Ascending aorta (tissue), 2 donors: ENCODE measurements at regions not wholly inside any gene's neighbourhood (a gene's known extent, or its start where the extent isn't known, plus 50 kb on each side); places are given as distances from the start of the nearest gene placed in this dataset.

ENCODE experiments used
- DNase-seq, 2 donors: peaks; one replicate each; pipeline ENCODE4 v3.0.0-alpha.2; 2019; ENCODE audit warnings: low spot score in 2 of 2
- H3K27ac ChIP-seq, 2 donors: fragments of 200-600 bp; sonication (generic); one replicate each; pipeline ENCODE4 v1.5.1; 2016 to 2017; ENCODE audit warnings: mild to moderate bottlenecking in 1 of 2
- H3K27me3 ChIP-seq: fragments of 200-600 bp; sonication (generic); one replicate; pipeline ENCODE4 v1.5.1; 2017
- H3K36me3 ChIP-seq, 2 donors: fragments of 200-600 bp; sonication (generic); one replicate each; pipeline ENCODE4 v1.5.1; 2016
- H3K4me1 ChIP-seq, 2 donors: fragments of 200-600 bp; sonication (generic); one replicate each; pipeline ENCODE4 v1.5.1; 2016 to 2017; ENCODE audit warnings: mild to moderate bottlenecking in 1 of 2
- H3K4me3 ChIP-seq, 2 donors: fragments of 200-600 bp; sonication (generic); one replicate each; pipeline ENCODE4 v1.5.1; 2016 to 2017; ENCODE audit warnings: mild to moderate bottlenecking in 1 of 2
- H3K9me3 ChIP-seq, 2 donors: fragments of 200-600 bp; sonication (generic); one replicate each; pipeline ENCODE4 v1.5.1; 2016
- intact Hi-C: fragments of 100-400 bp; cut with DNase I; formaldehyde crosslinking; loops from one replicate; pipeline ENCODE4 v1.15.1; 2023
- TF ChIP-seq, protein P1 (sequence below), 3 experiments: fragments of 200-600 bp in 2 of 3; fragments of 450-650 bp in 1 of 3; sonication (generic) in 2 of 3; IDR thresholded peaks; one replicate each; pipeline ENCODE4 v1.5.1; 2016 to 2019; ENCODE audit warnings: antibody characterized with exemption in 3 of 3, mild to moderate bottlenecking in 1 of 3, moderate library complexity in 1 of 3

DNA sequence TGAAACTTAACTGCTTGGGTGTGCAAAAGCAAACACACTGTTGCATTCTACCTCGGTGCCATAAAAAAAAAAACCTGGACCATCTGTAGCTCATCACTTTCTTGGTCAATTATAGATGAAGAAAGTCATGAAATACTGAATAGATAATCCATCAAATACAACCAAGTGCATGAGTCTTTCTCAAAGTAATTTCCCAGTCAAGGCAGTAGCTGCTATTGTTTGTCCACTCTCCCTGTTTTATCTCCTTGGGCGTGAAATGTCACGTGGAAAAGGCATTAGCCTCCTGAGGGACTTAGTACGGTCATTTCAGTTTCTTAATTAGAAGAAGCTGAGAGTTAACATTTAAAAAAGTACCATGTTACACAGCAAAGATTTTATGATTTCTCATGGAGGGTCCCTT is 1697.9 kb downstream of the PCDH9 start:
- intact Hi-C loops = no loop called here
- Histone ChIP-seq H3K27me3 (no peaks in the 10 kb centered on the region), H3K9me3 (no peaks in the 10 kb centered on the region), H3K36me3 (no peaks in the 10 kb centered on the region), H3K4me1 (no peaks in the 10 kb centered on the region), H3K4me3 (no peak overlapping the region), H3K27ac (no peak overlapping the region)
- TF ChIP-seq, protein P1, sequence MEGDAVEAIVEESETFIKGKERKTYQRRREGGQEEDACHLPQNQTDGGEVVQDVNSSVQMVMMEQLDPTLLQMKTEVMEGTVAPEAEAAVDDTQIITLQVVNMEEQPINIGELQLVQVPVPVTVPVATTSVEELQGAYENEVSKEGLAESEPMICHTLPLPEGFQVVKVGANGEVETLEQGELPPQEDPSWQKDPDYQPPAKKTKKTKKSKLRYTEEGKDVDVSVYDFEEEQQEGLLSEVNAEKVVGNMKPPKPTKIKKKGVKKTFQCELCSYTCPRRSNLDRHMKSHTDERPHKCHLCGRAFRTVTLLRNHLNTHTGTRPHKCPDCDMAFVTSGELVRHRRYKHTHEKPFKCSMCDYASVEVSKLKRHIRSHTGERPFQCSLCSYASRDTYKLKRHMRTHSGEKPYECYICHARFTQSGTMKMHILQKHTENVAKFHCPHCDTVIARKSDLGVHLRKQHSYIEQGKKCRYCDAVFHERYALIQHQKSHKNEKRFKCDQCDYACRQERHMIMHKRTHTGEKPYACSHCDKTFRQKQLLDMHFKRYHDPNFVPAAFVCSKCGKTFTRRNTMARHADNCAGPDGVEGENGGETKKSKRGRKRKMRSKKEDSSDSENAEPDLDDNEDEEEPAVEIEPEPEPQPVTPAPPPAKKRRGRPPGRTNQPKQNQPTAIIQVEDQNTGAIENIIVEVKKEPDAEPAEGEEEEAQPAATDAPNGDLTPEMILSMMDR (IDR thresholded peaks at IDR 0.05) = no peak
- DNase-seq = no peak

DNA sequence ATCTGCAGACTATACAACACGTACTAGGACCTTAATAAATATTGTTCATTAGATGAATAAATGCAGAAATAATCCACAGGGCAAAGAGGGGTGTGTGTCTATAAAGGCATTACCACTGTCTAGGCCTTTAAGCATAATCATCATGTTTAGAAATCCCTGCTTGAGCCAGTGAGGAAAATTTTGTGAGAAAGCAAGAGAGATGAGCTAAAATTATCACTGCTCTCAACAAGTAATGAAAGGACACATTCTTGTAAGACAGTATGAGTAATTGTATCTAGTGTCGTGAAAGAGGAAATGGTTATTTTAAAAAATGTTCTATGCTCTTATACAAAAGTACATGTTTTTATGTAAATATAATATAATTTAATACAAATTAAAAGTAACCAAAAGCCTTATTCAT is 1699.4 kb downstream of the PCDH9 start:
- intact Hi-C loops = no loop called here
- DNase-seq = no peak
- no peaks in the 10 kb centered on the region for H3K9me3 ChIP-seq
- no peaks in the 10 kb centered on the region for H3K4me1 ChIP-seq
- H3K36me3 ChIP-seq = no peaks in the 10 kb centered on the region
- H3K27ac ChIP-seq = no peak overlapping the region
- TF ChIP-seq, protein P1 (IDR thresholded peaks at IDR 0.05) = no peak
- no peak overlapping the region for H3K4me3 ChIP-seq
- no peaks in the 10 kb centered on the region for H3K27me3 ChIP-seq

DNA sequence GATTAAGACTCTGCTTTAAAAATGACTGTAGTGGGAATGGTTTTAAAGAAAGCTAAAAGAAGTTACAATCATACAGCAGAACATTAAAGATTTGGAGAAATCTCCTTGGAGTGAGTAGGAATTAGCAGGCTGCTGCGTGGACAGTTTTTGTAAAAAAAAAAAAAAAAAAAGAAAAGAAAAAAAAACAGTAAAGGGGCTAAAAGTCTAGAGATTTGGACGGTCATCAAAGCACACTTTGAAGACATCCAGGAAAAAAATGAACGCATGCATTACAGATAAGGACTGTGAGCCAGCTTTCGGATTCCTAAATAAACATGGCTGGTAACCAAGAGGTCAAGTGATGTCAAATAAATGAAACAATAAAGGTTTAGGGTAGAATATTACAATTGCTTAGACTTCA is 1700.6 kb downstream of the PCDH9 start:
- Histone ChIP-seq H3K9me3 (no peaks in the 10 kb centered on the region), H3K4me1 (no peaks in the 10 kb centered on the region), H3K36me3 (no peaks in the 10 kb centered on the region), H3K4me3 (no peak overlapping the region), H3K27ac (no peak overlapping the region), H3K27me3 (no peaks in the 10 kb centered on the region)
- no peak for DNase-seq
- TF ChIP-seq, protein P1 (IDR thresholded peaks at IDR 0.05) = no peak
- intact Hi-C loops = no loop called here

DNA sequence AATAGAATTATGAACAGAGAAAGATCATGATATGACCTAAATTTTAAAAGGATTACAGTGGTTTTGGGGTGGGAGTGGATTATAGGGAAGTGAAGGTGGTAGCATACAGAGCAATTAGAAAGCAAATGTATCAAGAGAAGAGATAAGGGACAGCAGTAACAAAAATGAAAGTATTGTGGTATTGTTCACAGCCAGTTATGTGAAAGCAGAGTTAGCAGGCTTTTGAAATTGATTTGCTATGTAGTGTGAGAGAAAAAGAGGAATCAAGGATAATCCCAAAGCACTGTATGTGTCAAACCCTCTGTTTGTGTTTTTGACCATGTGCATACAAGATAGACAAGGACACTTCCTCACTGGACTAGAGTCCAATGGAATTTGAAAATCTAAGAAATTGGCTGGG is 1721.4 kb downstream of the PCDH9 start:
- Histone ChIP-seq H3K27me3 (no peaks in the 10 kb centered on the region), H3K4me1 (no peaks in the 10 kb centered on the region), H3K9me3 (no peaks in the 10 kb centered on the region), H3K4me3 (no peak overlapping the region), H3K27ac (no peak overlapping the region), H3K36me3 (no peaks in the 10 kb centered on the region)
- TF ChIP-seq, protein P1 (IDR thresholded peaks at IDR 0.05) = no peak
- no peak for DNase-seq
- intact Hi-C loops = no loop called here

DNA sequence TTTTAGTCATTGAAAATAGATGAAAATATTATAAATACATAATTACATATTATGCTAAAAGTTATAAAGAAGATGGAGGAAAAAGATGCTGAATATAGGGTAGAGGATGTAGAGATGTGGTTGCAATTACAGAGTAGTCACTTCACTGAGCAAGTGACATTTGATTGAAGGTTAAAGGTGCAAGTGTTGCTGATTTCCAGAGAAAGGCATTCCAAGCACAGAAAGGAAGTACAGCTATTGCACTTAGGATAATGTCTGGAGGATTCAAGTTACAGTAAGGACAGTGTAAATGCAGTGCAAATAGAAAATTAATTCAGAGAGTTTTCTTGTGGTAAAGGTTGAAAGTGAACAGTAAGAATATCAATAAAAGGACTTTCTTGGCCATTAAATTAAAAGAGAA is 1721.8 kb downstream of the PCDH9 start:
- H3K4me3 ChIP-seq = no peak overlapping the region
- TF ChIP-seq, protein P1 (IDR thresholded peaks at IDR 0.05) = no peak
- H3K27me3 ChIP-seq = no peaks in the 10 kb centered on the region
- DNase-seq = no peak
- intact Hi-C loops = no loop called here
- H3K9me3 ChIP-seq = no peaks in the 10 kb centered on the region
- no peaks in the 10 kb centered on the region for H3K36me3 ChIP-seq
- no peaks in the 10 kb centered on the region for H3K4me1 ChIP-seq
- no peak overlapping the region for H3K27ac ChIP-seq

DNA sequence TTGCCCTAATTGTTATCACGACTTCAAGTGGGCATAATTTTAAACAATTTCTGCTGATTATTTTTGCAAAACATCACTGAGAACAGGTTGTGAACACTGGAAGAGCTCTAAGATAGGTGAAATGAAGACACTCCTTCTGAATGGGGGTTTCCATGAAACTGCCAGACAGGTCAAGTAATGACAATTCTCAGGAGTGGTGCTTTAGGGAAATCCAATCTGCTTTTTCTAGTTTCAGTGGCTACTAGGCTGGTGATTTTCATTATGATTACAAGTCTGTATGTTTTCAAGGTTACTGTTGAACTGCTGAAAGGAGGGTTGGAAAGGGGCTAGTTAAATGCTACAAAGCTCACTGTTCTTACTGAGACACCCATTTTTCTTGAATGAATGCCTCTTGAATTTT is 1724.2 kb downstream of the PCDH9 start:
- TF ChIP-seq, protein P1 (IDR thresholded peaks at IDR 0.05) = no peak
- Histone ChIP-seq H3K27me3 (no peaks in the 10 kb centered on the region), H3K36me3 (no peaks in the 10 kb centered on the region), H3K4me1 (no peaks in the 10 kb centered on the region), H3K9me3 (no peaks in the 10 kb centered on the region), H3K27ac (no peak overlapping the region), H3K4me3 (no peak overlapping the region)
- no peak for DNase-seq
- intact Hi-C loops = no loop called here
